ENCODE measurements at regions not wholly inside any gene's neighbourhood (a gene's known extent, or its start where the extent isn't known, plus 50 kb on each side); places are given as distances from the start of the nearest gene placed in this dataset.

DNA sequence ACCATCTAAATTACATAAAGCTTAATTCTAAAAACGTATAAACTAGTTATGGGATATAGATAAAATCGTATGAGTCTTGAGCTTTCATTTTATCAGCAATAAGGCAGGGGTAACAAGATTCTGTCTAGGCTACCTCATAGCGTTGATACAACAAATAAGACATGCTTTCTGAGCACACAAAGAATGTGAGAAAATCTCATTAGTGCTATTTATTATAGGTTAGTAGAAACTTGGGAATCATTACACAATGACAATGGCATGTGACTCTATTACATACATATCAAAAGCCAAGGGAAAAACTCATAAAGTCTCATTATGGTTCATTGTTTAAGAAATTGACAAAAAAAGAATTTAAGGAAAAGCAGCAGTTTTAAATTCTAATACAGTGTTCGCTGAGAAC, 448.6 kb downstream of the PLK2 start:
- TF ChIP-seq POLR2AphosphoS5 (IDR thresholded peaks at IDR 0.05) = no peak
- TF ChIP-seq, protein P1, sequence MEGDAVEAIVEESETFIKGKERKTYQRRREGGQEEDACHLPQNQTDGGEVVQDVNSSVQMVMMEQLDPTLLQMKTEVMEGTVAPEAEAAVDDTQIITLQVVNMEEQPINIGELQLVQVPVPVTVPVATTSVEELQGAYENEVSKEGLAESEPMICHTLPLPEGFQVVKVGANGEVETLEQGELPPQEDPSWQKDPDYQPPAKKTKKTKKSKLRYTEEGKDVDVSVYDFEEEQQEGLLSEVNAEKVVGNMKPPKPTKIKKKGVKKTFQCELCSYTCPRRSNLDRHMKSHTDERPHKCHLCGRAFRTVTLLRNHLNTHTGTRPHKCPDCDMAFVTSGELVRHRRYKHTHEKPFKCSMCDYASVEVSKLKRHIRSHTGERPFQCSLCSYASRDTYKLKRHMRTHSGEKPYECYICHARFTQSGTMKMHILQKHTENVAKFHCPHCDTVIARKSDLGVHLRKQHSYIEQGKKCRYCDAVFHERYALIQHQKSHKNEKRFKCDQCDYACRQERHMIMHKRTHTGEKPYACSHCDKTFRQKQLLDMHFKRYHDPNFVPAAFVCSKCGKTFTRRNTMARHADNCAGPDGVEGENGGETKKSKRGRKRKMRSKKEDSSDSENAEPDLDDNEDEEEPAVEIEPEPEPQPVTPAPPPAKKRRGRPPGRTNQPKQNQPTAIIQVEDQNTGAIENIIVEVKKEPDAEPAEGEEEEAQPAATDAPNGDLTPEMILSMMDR (IDR thresholded peaks at IDR 0.05) = no peak
